Stimulated activated CD4-positive, alpha-beta T cell treated with anti-CD3 and anti-CD28 coated beads, Interleukin-15, amount 100 ng/mL, for 24 hours (primary cell): ENCODE measurements at regions not wholly inside any gene's neighbourhood (a gene's known extent, or its start where the extent isn't known, plus 50 kb on each side); places are given as distances from the start of the nearest gene placed in this dataset.
"Not testable (repeated sequence)": the region's sequence is repeated elsewhere in the genome, so short reads cannot be mapped to it uniquely, and the experiment has no call there.

ENCODE experiments used
- DNase-seq: peaks from one replicate; pipeline ENCODE4 v3.0.0-alpha.2; 2020

- DNase-seq, result no peak
Measured at GRCh38 chr10:100612601-100613595, 77.2 kb downstream of the HIF1AN start.

- DNase-seq, result no peak
Measured at GRCh38 chr10:100613846-100614245, 78.1 kb downstream of the HIF1AN start.

- DNase-seq, result no peak
Measured at GRCh38 chr10:100614429-100615095, 78.8 kb downstream of the HIF1AN start.

DNA sequence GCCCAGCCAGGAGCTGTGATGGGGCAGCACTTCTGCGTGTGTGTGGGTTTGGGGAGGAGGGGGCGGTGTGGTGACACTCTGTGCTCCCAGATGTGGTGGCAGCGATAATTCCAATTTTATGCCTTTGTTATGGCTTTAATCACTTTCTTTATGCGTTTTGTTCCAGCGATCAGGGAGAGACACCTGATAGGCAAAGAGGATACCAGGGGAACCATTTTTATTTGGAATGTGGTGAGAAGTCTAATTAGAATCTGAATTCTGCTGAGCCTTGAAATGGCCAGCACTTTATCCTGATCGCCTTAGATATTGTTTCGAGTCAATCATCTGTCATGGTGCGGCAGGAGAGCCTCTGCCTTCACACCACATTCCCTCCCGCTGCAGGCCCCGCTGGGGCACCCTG, 79.5 kb downstream of the HIF1AN start:
- DNase-seq, result no peak

DNA sequence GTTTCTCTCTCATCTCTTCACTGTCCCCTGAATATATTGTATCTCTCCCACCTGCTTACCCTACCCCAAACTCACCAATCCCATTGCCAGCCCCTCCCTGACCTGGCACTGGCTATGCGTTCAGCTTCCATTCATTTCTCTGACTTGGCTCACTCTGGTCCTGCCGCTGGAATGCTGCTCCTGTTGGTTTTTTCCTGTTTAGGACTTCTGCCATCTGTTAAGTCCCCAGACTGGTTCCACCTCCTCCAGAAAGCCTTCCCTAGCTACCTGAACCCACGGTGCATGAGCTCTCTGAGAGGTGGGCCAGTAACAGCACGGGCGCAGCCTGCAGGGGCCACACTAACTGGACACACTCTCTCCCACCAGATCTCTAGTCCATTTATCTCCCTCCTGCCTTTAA, 80.2 kb downstream of the HIF1AN start:
- DNase-seq, result no peak

GRCh38 chr10:100618091-100618615, 82.4 kb downstream of the HIF1AN start:
- DNase-seq, result no peak

DNA sequence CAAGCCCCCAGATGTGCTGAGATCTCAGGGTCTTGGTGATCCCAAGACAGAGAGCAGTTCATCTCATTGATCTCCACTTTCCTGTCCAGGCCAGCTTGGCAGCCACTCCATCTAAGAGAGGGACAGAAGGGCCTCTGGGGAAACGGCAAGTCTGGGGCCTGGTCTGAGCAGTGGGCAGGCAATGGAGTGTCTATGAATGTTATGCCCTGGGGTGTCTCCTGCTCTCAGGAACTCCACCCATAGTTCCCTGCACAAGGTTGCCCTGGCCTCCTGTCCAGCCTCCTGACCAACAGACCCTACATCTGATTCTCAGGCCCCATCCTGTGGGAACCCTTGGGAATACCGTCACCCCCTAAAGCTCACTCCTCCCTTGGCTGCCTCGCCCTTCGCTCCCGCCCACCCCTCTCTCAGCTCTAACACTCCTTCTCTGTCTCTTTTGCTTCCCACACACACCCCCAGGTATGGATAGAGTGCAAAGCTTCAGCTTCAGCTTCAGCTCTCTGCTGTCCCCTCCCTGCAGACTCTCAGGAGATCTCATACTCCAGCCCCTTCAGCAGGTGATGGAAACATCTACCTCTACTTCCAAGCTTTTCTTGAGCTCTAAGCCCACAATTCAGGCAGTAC, 83.0 kb downstream of the HIF1AN start:
- DNase-seq, result no peak

DNA sequence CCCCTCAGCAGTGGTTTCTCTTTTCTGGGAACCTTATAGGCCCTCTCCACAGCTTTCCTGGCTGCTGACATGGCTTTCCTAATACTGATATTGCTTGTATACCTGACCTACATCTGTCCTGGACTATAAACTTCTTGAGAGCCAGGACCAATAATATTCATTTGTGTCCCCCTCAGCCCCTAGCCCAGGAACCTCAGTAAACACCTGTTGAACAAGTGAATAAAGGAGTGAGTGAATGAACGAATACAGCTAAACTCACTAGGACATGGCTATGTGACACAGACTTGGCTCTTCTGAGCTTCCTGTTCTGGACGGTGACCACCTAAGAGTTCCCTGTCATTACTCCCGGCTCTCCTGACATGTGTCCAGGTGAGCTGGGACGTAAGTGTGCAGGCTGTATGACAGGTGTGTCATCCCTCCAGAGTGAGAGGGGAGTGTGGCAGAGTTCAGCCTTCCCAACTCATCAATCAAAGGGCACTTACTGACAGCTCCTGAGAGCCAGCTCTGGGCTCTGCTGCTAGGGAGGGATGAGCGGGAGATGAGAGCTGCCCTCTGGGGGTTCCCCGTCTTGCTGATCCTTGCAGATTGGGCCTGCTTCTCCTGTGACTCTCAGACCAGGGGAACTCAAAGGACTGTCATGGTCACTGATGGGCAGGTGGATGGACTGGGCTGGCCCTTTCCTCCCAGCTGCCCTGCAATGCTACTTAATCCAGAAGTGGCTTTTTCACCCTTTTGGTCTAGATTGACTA, 84.5 kb downstream of the HIF1AN start:
- DNase-seq, result no peak

DNA sequence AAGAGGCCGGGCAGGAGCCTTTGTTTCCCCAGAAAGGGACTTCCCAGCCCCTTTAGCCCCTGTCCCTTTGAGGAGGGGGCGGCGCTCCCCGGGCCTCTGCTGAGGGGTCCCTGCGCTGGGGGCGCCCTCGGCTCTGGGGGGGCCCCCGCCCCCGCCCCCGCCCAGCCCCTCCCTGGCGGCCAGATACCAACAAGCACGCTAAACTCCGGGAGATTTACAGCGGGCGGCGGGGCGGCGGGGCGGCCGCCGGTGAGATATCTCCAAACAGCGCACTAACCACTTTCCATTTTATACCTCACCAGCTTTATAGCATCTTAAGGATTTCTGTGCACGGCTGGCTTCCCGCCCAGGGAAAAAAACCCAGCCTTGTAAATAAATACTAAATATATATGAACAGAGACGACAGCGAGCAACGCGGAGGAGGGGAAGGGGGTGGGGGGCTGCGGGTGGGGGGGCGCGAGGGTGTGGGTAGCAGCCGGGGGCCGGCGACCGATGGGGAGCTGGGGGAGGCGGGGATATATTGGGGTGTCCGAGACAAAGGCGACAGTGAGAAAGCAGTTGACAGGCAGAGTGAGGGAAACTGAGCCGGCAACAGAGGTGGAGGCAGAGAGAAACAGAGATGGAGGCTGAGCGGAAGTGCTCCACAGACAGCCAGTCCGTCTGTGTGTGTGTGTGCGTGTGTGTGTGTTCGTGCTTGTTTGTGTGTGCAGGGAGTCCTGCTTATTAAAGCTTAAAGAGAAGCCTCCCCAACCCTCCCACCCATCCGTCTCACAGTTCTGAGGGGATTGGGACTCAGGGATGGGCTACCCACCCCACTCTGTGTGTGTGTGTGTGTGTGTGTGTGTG, 85.8 kb downstream of the HIF1AN start:
- peak; percentile 33 for DNase-seq

GRCh38 chr10:100622946-100623345, 87.2 kb downstream of the HIF1AN start:
- DNase-seq, result no peak

GRCh38 chr10:100623521-100624230, 87.9 kb downstream of the HIF1AN start:
- DNase-seq, result no peak

- no peak for DNase-seq
Measured at GRCh38 chr10:100624298-100624697, 88.6 kb downstream of the HIF1AN start.

DNA sequence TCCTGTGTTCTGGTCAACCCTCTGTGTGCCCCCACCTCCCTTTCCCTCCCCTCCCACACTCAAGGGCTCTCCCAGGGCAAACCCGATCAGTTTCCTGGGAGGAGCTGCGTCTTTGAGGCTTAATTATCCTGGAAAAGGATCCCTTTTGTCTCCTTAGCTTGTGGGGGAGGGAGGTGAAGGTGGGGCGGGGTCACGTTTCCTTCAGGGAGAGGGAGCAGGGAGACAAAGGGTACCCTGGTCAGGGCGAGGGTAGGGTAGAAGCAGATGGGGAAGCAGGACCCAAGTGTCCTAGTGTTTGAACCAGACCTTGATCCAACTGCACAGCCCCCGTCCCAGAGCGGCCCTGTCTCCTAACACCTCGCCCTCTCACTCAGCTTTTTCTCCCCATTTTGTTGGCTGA, 90.1 kb downstream of the HIF1AN start:
- DNase-seq, result no peak

GRCh38 chr10:100628061-100628460, 92.3 kb downstream of the HIF1AN start:
- no peak for DNase-seq

DNA sequence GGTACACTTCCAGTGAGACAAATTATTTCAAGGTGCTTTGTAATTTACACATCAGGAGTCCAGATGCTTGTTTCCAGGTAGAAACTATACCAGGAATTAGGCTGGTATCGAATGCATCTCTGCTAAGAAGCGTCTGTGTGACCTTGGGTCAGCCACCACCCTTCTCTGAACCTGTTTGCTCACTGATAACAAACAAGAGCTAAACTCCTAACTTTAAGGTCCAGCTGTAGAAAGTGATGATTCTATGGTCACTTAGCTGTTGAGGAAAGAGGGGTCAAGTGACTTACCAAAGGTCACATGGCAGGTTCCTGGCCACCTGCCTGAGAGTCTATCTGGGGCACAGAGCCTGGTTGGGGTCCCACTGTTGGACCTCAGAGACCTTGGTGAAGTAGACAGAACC, 95.4 kb downstream of the HIF1AN start:
- no peak for DNase-seq

DNA sequence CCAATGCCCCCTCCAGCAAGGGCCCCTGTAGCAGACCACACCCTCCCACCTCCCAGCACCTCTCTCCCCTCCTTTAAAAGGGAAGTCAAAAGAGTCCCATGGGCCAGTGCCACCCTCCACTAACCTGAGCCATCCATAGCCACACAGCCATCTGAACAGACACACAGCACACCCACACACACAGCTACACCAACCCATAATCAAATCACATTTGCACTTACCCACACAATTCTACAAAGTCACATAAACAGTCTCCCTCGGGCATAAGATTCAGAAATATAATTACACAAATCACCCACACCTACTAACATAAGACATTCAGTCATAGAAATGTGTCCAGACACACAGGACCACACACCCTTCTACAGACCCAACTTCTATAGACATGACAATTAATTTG, 96.3 kb downstream of the HIF1AN start:
- DNase-seq, result no peak

- no peak for DNase-seq
Measured at GRCh38 chr10:100634034-100634433, 98.3 kb downstream of the HIF1AN start.

DNA sequence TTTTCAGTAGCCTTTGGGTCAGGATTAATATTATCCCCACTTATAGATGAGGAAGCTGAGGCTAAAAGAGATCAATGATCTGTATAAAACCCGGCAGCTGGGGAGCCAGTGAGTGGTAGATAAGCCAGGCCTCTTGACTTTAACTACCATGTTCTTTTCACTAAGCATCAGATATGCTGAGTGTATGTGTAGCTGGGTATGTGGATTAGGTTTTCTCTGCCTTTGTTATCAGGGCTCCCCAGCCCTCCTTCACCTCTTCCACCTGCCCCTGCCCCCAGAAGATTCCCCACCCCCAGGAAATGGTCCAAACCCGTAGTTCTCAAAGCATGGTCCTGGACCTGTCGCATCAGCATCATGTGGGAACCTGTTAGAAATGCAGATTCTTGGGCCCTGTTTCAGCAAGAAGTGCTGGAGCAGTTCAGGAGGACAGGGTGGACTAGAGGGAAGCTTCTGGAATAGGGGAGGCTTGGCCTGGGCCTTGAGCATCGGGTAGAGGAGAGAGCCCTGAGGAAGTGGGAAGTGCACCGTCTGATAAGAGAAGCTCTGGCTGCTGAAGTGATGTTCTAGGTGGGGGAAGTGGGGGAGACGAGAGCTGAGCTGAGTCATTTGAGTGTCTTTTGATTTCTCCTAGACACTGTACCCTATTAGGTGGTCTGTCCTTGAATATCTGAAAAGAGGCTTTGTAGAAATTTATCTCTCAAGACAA, 101.3 kb downstream of the HIF1AN start:
- no peak for DNase-seq

- peak; percentile 16 for DNase-seq
Measured at GRCh38 chr10:100637785-100638184, 102.0 kb downstream of the HIF1AN start.

GRCh38 chr10:100638969-100639368, 103.2 kb downstream of the HIF1AN start:
- not testable (repeated sequence) for DNase-seq
